ENCODE measurements at regions not wholly inside any gene's neighbourhood (a gene's known extent, or its start where the extent isn't known, plus 50 kb on each side); places are given as distances from the start of the nearest gene placed in this dataset.
"Not testable (repeated sequence)": the region's sequence is repeated elsewhere in the genome, so short reads cannot be mapped to it uniquely, and the experiment has no call there.

GRCh38 chr12:9308745-9309144 lies 100.5 kb upstream of the PZP start:
- TF ChIP-seq, protein P1, sequence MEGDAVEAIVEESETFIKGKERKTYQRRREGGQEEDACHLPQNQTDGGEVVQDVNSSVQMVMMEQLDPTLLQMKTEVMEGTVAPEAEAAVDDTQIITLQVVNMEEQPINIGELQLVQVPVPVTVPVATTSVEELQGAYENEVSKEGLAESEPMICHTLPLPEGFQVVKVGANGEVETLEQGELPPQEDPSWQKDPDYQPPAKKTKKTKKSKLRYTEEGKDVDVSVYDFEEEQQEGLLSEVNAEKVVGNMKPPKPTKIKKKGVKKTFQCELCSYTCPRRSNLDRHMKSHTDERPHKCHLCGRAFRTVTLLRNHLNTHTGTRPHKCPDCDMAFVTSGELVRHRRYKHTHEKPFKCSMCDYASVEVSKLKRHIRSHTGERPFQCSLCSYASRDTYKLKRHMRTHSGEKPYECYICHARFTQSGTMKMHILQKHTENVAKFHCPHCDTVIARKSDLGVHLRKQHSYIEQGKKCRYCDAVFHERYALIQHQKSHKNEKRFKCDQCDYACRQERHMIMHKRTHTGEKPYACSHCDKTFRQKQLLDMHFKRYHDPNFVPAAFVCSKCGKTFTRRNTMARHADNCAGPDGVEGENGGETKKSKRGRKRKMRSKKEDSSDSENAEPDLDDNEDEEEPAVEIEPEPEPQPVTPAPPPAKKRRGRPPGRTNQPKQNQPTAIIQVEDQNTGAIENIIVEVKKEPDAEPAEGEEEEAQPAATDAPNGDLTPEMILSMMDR (conservative IDR thresholded peaks at IDR 0.05; ENCODE audit: low read length) = not testable (repeated sequence)
- not testable (repeated sequence) for TF ChIP-seq EZH2phosphoT487 (IDR thresholded peaks at IDR 0.05; ENCODE audit: borderline replicate concordance)

All from Loucy (cell line).